ENCODE measurements at regions not wholly inside any gene's neighbourhood (a gene's known extent, or its start where the extent isn't known, plus 50 kb on each side); places are given as distances from the start of the nearest gene placed in this dataset.

GRCh38 chr10:88190540-88191235 lies 327.3 kb downstream of the PTEN start:
- DNase-seq (ENCODE audit: low read depth) = no peak
- H3K4me3 ChIP-seq (ENCODE audit: low read depth, low read length) = no peak overlapping the region
- no peak for TF ChIP-seq CTCF (conservative IDR thresholded peaks at IDR 0.05; ENCODE audit: low read depth, low read length)

- TF ChIP-seq CTCF (conservative IDR thresholded peaks at IDR 0.05; ENCODE audit: low read depth, low read length) = no peak
- H3K4me3 ChIP-seq (ENCODE audit: low read depth, low read length) = no peak overlapping the region
Measured at GRCh38 chr10:88193018-88193417, 329.6 kb downstream of the PTEN start.

GRCh38 chr10:88194041-88194887 lies 330.8 kb downstream of the PTEN start:
- TF ChIP-seq CTCF (conservative IDR thresholded peaks at IDR 0.05; ENCODE audit: low read depth, low read length) = no peak
- no peak for DNase-seq (ENCODE audit: low read depth)
- no peak overlapping the region for H3K4me3 ChIP-seq (ENCODE audit: low read depth, low read length)

More at GRCh38 chr10:88193018-88193417, 329.6 kb downstream of the PTEN start:
- DNase-seq (ENCODE audit: low read depth) = no peak

DNA sequence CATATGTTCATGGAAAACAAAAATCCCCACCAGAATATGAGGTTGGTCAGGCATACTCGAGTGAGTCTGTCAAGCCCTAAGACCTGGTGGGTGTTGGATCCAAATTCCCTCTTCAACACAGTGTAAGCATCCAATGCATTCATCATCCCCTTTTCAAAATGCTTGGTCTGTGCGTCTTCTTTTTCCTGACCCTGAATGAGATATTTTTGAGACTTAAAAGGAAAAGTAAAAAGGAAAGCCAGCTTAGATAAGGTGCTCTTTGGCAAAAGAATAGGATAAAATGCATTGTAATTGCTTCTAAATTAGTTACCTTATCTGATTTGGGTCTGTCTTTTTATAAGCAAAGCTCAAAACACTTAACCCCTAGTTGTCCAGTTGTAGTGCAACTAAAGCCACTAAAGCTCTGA lies 331.5 kb downstream of the PTEN start:
- TF ChIP-seq CTCF (conservative IDR thresholded peaks at IDR 0.05; ENCODE audit: low read depth, low read length) = no peak
- no peak overlapping the region for H3K4me3 ChIP-seq (ENCODE audit: low read depth, low read length)
- no peak for DNase-seq (ENCODE audit: low read depth)

- H3K4me3 ChIP-seq (ENCODE audit: low read depth, low read length) = no peak overlapping the region
- no peak for TF ChIP-seq CTCF (conservative IDR thresholded peaks at IDR 0.05; ENCODE audit: low read depth, low read length)
- DNase-seq (ENCODE audit: low read depth) = no peak
Measured at GRCh38 chr10:88195841-88196240, 332.4 kb downstream of the PTEN start.

- DNase-seq (ENCODE audit: low read depth) = no peak
- no peak for TF ChIP-seq CTCF (conservative IDR thresholded peaks at IDR 0.05; ENCODE audit: low read depth, low read length)
- no peak overlapping the region for H3K4me3 ChIP-seq (ENCODE audit: low read depth, low read length)
Measured at GRCh38 chr10:88196291-88196690, 332.9 kb downstream of the PTEN start.

All from choroid plexus epithelial cell (primary cell).